Left hindlimb (tissue), 1 donor: ENCODE measurements at regions not wholly inside any gene's neighbourhood (a gene's known extent, or its start where the extent isn't known, plus 50 kb on each side); places are given as distances from the start of the nearest gene placed in this dataset.
"Not testable (repeated sequence)": the region's sequence is repeated elsewhere in the genome, so short reads cannot be mapped to it uniquely, and the experiment has no call there.

ENCODE experiments used
- DNase-seq: peaks from one replicate; pipeline ENCODE4 v3.0.0-alpha.2; 2018

- DNase-seq = no peak
Measured at GRCh38 chr4:129738175-129738574, 642.2 kb downstream of the C4orf33 start.

- DNase-seq = no peak
Measured at GRCh38 chr4:129747756-129748155, 651.8 kb downstream of the C4orf33 start.

- no peak for DNase-seq
Measured at GRCh38 chr4:129748991-129749390, 653.0 kb downstream of the C4orf33 start.

- DNase-seq = no peak
Measured at GRCh38 chr4:129751646-129752045, 655.7 kb downstream of the C4orf33 start.

GRCh38 chr4:129783596-129783995, 687.6 kb downstream of the C4orf33 start:
- DNase-seq = no peak

GRCh38 chr4:129788486-129788885, 692.5 kb downstream of the C4orf33 start:
- DNase-seq = no peak

- no peak for DNase-seq
Measured at GRCh38 chr4:129804461-129804981, 708.6 kb downstream of the C4orf33 start.

- DNase-seq = no peak
Measured at GRCh38 chr4:129806986-129807385, 711.0 kb downstream of the C4orf33 start.

- no peak for DNase-seq
Measured at GRCh38 chr4:129808242-129808641, 712.3 kb downstream of the C4orf33 start.

- no peak for DNase-seq
Measured at GRCh38 chr4:129821073-129821472, 725.1 kb downstream of the C4orf33 start.

GRCh38 chr4:129821963-129822362, 726.0 kb downstream of the C4orf33 start:
- no peak for DNase-seq

GRCh38 chr4:129822701-129823100, 726.7 kb downstream of the C4orf33 start:
- no peak for DNase-seq

GRCh38 chr4:129823105-129823504, 727.2 kb downstream of the C4orf33 start:
- no peak for DNase-seq

- no peak for DNase-seq
Measured at GRCh38 chr4:129829373-129829772, 733.4 kb downstream of the C4orf33 start.

- DNase-seq = no peak
Measured at GRCh38 chr4:129839687-129840086, 743.7 kb downstream of the C4orf33 start.

- no peak for DNase-seq
Measured at GRCh38 chr4:129842096-129842495, 746.1 kb downstream of the C4orf33 start.

- DNase-seq = no peak
Measured at GRCh38 chr4:129852434-129852833, 756.5 kb downstream of the C4orf33 start.

GRCh38 chr4:129853685-129854467, 757.9 kb downstream of the C4orf33 start:
- not testable (repeated sequence) for DNase-seq

- no peak for DNase-seq
Measured at GRCh38 chr4:129862461-129862860, 766.5 kb downstream of the C4orf33 start.

- DNase-seq = no peak
Measured at GRCh38 chr4:129863206-129863605, 767.3 kb downstream of the C4orf33 start.

GRCh38 chr4:129883996-129884395, 788.0 kb downstream of the C4orf33 start:
- DNase-seq = no peak

- no peak for DNase-seq
Measured at GRCh38 chr4:129897111-129897510, 801.2 kb downstream of the C4orf33 start.

GRCh38 chr4:129899849-129900248, 803.9 kb downstream of the C4orf33 start:
- no peak for DNase-seq

GRCh38 chr4:129900430-129900953, 804.5 kb downstream of the C4orf33 start:
- DNase-seq = no peak

- no peak for DNase-seq
Measured at GRCh38 chr4:129901205-129901604, 805.3 kb downstream of the C4orf33 start.
